DOHH2 (cell line): ENCODE measurements at regions not wholly inside any gene's neighbourhood (a gene's known extent, or its start where the extent isn't known, plus 50 kb on each side); places are given as distances from the start of the nearest gene placed in this dataset.

Source experiments
- H3F3A ChIP-seq: fragments of 200-600 bp; sonication (generic), shearing (Covaris generic); 2 replicates; pipeline ENCODE4 v1.6.0; 2016; ENCODE audit warnings: antibody characterized with exemption, mild to moderate bottlenecking; ENCODE audit not compliant: control insufficient read depth, insufficient read depth
- H3K27ac ChIP-seq: fragments of 200-600 bp; sonication (generic); 2 replicates; pipeline ENCODE4 v1.5.1; 2014; ENCODE audit warnings: low read depth, mild to moderate bottlenecking, low read length, moderate library complexity
- H3K27me3 ChIP-seq: fragments of 200-600 bp; sonication (generic); 2 replicates; pipeline ENCODE4 v1.6.1; 2014; ENCODE audit warnings: mild to moderate bottlenecking, low read length, mixed read lengths; ENCODE audit not compliant: control insufficient read depth
- H3K36me3 ChIP-seq: fragments of 200-600 bp; sonication (generic); 2 replicates; pipeline ENCODE4 v1.6.1; 2014; ENCODE audit warnings: mild to moderate bottlenecking, low read length, moderate library complexity, mixed read lengths; ENCODE audit not compliant: control insufficient read depth
- H3K4me1 ChIP-seq: fragments of 200-600 bp; sonication (generic); 2 replicates; pipeline ENCODE4 v1.6.1; 2014; ENCODE audit warnings: mild to moderate bottlenecking, low read length, mixed read lengths; ENCODE audit not compliant: control insufficient read depth
- H3K4me2 ChIP-seq: fragments of 200-600 bp; sonication (generic); 2 replicates; pipeline ENCODE4 v1.6.0; 2014; ENCODE audit warnings: mild to moderate bottlenecking, low read length, moderate library complexity
- H3K4me3 ChIP-seq: fragments of 200-600 bp; sonication (generic); 2 replicates; pipeline ENCODE4 v1.5.1; 2014; ENCODE audit warnings: mild to moderate bottlenecking, low read length, mixed read lengths
- H3K79me2 ChIP-seq: fragments of 200-600 bp; sonication (generic); 2 replicates; pipeline ENCODE4 v1.6.1; 2014; ENCODE audit warnings: mild to moderate bottlenecking, low read length, mixed read lengths; ENCODE audit not compliant: control insufficient read depth
- H3K9me2 ChIP-seq: fragments of 200-600 bp; sonication (generic); replicated peaks from 2 replicates; pipeline ENCODE4 v1.6.1; 2014; ENCODE audit warnings: mild to moderate bottlenecking, low read length, mixed read lengths; ENCODE audit not compliant: control insufficient read depth
- H3K9me3 ChIP-seq: fragments of 200-600 bp; sonication (generic); 2 replicates; pipeline ENCODE4 v1.6.1; 2014; ENCODE audit warnings: antibody characterized with exemption, low read length, mixed read lengths; ENCODE audit not compliant: control insufficient read depth, insufficient read depth
- H4K20me1 ChIP-seq: fragments of 200-600 bp; sonication (generic); 2 replicates; pipeline ENCODE4 v1.6.0; 2014; ENCODE audit warnings: low read depth, mild to moderate bottlenecking, antibody characterized with exemption, low read length, moderate library complexity; ENCODE audit not compliant: control insufficient read depth, insufficient read depth
- CTCF ChIP-seq: fragments of 200-600 bp; sonication (generic); IDR thresholded peaks from one replicate; pipeline ENCODE4 v1.5.1; 2014; ENCODE audit warnings: antibody characterized with exemption, mild to moderate bottlenecking, low read depth, low read length; ENCODE audit not compliant: poor library complexity, severe bottlenecking
- EZH2phosphoT487 ChIP-seq: fragments of 200-600 bp; sonication (generic); IDR thresholded peaks from 2 replicates; pipeline ENCODE4 v1.6.1; 2017; ENCODE audit warnings: borderline replicate concordance, mild to moderate bottlenecking, antibody characterized with exemption, low read length, moderate library complexity, mixed read lengths

GRCh38 chr6:44668391-44668930, 281.0 kb downstream of the CDC5L start:
- no peak overlapping the region for H3K27ac ChIP-seq
- no peaks in the 10 kb centered on the region for H3K4me1 ChIP-seq
- no peak overlapping the region for H3K4me2 ChIP-seq

GRCh38 chr6:44668976-44669934, 281.7 kb downstream of the CDC5L start:
- no peaks in the 10 kb centered on the region for H3K9me3 ChIP-seq
- H3K79me2 ChIP-seq: no peaks in the 10 kb centered on the region
- no peaks in the 10 kb centered on the region for H3K9me2 ChIP-seq
- no peak overlapping the region for H3K27ac ChIP-seq
- TF ChIP-seq EZH2phosphoT487: no peak
- TF ChIP-seq CTCF: no peak
- H3K27me3 ChIP-seq: peaks cover 11% of the 10 kb centered on the region
- H3F3A ChIP-seq: no peaks in the 10 kb centered on the region
- H3K36me3 ChIP-seq: no peaks in the 10 kb centered on the region
- no peaks in the 10 kb centered on the region for H4K20me1 ChIP-seq
- H3K4me1 ChIP-seq: no peaks in the 10 kb centered on the region
- H3K4me2 ChIP-seq: no peak overlapping the region
- H3K4me3 ChIP-seq: no peak overlapping the region

More at GRCh38 chr6:44668391-44668930, 281.0 kb downstream of the CDC5L start:
- Histone ChIP-seq H3K9me2 (no peaks in the 10 kb centered on the region), H3K4me3 (no peak overlapping the region), H3K9me3 (no peaks in the 10 kb centered on the region), H4K20me1 (no peaks in the 10 kb centered on the region), H3K27me3 (peaks cover 8% of the 10 kb centered on the region), H3K36me3 (no peaks in the 10 kb centered on the region), H3K79me2 (no peaks in the 10 kb centered on the region), H3F3A (no peaks in the 10 kb centered on the region)
- TF ChIP-seq CTCF (no peak), EZH2phosphoT487 (no peak)

- H3K4me3 ChIP-seq: no peak overlapping the region
- H4K20me1 ChIP-seq: no peaks in the 10 kb centered on the region
- H3F3A ChIP-seq: no peaks in the 10 kb centered on the region
- H3K79me2 ChIP-seq: no peaks in the 10 kb centered on the region
- H3K27ac ChIP-seq: no peak overlapping the region
- H3K4me1 ChIP-seq: no peaks in the 10 kb centered on the region
- H3K9me2 ChIP-seq: no peaks in the 10 kb centered on the region
- no peaks in the 10 kb centered on the region for H3K36me3 ChIP-seq
- H3K9me3 ChIP-seq: no peaks in the 10 kb centered on the region
- H3K4me2 ChIP-seq: no peak overlapping the region
- H3K27me3 ChIP-seq: peaks cover 11% of the 10 kb centered on the region
- TF ChIP-seq CTCF: no peak
- no peak for TF ChIP-seq EZH2phosphoT487
These were observed 282.6 kb downstream of the CDC5L start for GRCh38 chr6:44670146-44670545.
